DND-41 (cell line): ENCODE measurements at regions not wholly inside any gene's neighbourhood (a gene's known extent, or its start where the extent isn't known, plus 50 kb on each side); places are given as distances from the start of the nearest gene placed in this dataset.

Source experiments
- CTCF ChIP-seq: IDR thresholded peaks from 2 replicates; pipeline ENCODE4 v1.5.1; 2012; ENCODE audit warnings: borderline replicate concordance, low read length, moderate library complexity, mild to moderate bottlenecking; ENCODE audit not compliant: poor library complexity, severe bottlenecking; ENCODE audit errors: extremely low read depth
- EZH2 ChIP-seq: IDR thresholded peaks from 3 replicates; pipeline ENCODE4 v1.6.1; 2012; ENCODE audit warnings: borderline replicate concordance, low read depth, mild to moderate bottlenecking, moderate library complexity, low read length, inconsistent platforms; ENCODE audit not compliant: severe bottlenecking

DNA sequence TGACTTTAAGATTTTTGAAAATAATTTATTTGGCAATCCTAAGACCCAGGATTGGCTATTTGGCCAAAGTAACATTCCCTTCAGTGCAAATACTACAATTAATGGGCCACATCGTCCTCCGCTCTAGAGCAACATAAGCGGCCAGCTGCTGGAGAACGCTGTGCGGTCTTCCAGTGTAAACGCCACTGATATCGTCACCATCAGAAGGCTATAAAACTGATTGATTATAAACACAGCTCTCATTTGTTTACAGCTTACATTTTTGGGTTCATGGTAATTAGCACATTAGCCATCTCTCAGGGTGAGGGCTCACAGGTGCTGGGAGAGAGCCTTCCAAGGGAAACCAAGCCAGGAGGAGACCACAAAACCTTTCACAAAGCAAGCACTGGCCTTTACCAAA is 130.1 kb upstream of the BMP4 start:
- no peak for TF ChIP-seq CTCF
- no peak for TF ChIP-seq EZH2
